KOPT-K1 (cell line): ENCODE measurements at regions not wholly inside any gene's neighbourhood (a gene's known extent, or its start where the extent isn't known, plus 50 kb on each side); places are given as distances from the start of the nearest gene placed in this dataset.

Experiments
- H3K27ac ChIP-seq: fragments of 200-600 bp; sonication (generic); 2 replicates; pipeline ENCODE4 v1.5.1; 2016; ENCODE audit warnings: antibody characterized with exemption, mild to moderate bottlenecking, low read depth, low read length; ENCODE audit not compliant: poor library complexity, severe bottlenecking
- H3K36me3 ChIP-seq: fragments of 200-600 bp; sonication (generic); 2 replicates; pipeline ENCODE4 v1.5.1; 2017; ENCODE audit warnings: antibody characterized with exemption, mild to moderate bottlenecking, low read length, moderate library complexity; ENCODE audit not compliant: insufficient read depth
- H3K9me3 ChIP-seq: fragments of 200-600 bp; sonication (generic); 2 replicates; pipeline ENCODE4 v1.5.1; 2017; ENCODE audit warnings: antibody characterized with exemption, low read length, mild to moderate bottlenecking; ENCODE audit not compliant: insufficient read depth, poor library complexity, severe bottlenecking

- peak overlapping the region; percentile 15 for H3K27ac ChIP-seq
- H3K9me3 ChIP-seq = no peaks in the 10 kb centered on the region
- H3K36me3 ChIP-seq = no peaks in the 10 kb centered on the region
Observed at GRCh38 chr2:43171789-43172188, 54.6 kb downstream of the ZFP36L2 start.

- no peaks in the 10 kb centered on the region for H3K36me3 ChIP-seq
- no peaks in the 10 kb centered on the region for H3K9me3 ChIP-seq
- peak overlapping the region; percentile 57 for H3K27ac ChIP-seq
Observed at GRCh38 chr2:43170405-43171105, 55.9 kb downstream of the ZFP36L2 start.

GRCh38 chr2:43169987-43170386, 56.4 kb downstream of the ZFP36L2 start:
- H3K36me3 ChIP-seq = no peaks in the 10 kb centered on the region

GRCh38 chr2:43169099-43169945, 57.1 kb downstream of the ZFP36L2 start:
- no peaks in the 10 kb centered on the region for H3K36me3 ChIP-seq
- peak overlapping the region; percentile 57 for H3K27ac ChIP-seq
- no peaks in the 10 kb centered on the region for H3K9me3 ChIP-seq

More at GRCh38 chr2:43169987-43170386, 56.4 kb downstream of the ZFP36L2 start:
- H3K9me3 ChIP-seq = no peaks in the 10 kb centered on the region
- H3K27ac ChIP-seq = peak overlapping the region; percentile 57

- Histone ChIP-seq H3K9me3 (no peaks in the 10 kb centered on the region), H3K36me3 (no peaks in the 10 kb centered on the region), H3K27ac (peak overlapping the region; percentile 57)
Observed at GRCh38 chr2:43168016-43168369, 58.4 kb downstream of the ZFP36L2 start.

GRCh38 chr2:43165378-43166069, 60.9 kb downstream of the ZFP36L2 start:
- H3K27ac ChIP-seq = no peak overlapping the region
- H3K9me3 ChIP-seq = no peaks in the 10 kb centered on the region
- no peaks in the 10 kb centered on the region for H3K36me3 ChIP-seq

GRCh38 chr2:43164686-43165085, 61.7 kb downstream of the ZFP36L2 start:
- no peaks in the 10 kb centered on the region for H3K36me3 ChIP-seq
- no peak overlapping the region for H3K27ac ChIP-seq
- no peaks in the 10 kb centered on the region for H3K9me3 ChIP-seq

- Histone ChIP-seq H3K36me3 (no peaks in the 10 kb centered on the region), H3K27ac (no peak overlapping the region), H3K9me3 (no peaks in the 10 kb centered on the region)
Observed at GRCh38 chr2:43163584-43164270, 62.7 kb downstream of the ZFP36L2 start.

GRCh38 chr2:43162511-43162776, 64.0 kb downstream of the ZFP36L2 start:
- no peaks in the 10 kb centered on the region for H3K9me3 ChIP-seq
- no peaks in the 10 kb centered on the region for H3K36me3 ChIP-seq
- H3K27ac ChIP-seq = no peak overlapping the region

- Histone ChIP-seq H3K9me3 (no peaks in the 10 kb centered on the region), H3K27ac (no peak overlapping the region), H3K36me3 (no peaks in the 10 kb centered on the region)
Observed at GRCh38 chr2:43161650-43162510, 64.5 kb downstream of the ZFP36L2 start.

GRCh38 chr2:43160778-43161177, 65.6 kb downstream of the ZFP36L2 start:
- Histone ChIP-seq H3K27ac (peak overlapping the region; percentile 92), H3K36me3 (no peaks in the 10 kb centered on the region), H3K9me3 (no peaks in the 10 kb centered on the region)

- no peaks in the 10 kb centered on the region for H3K9me3 ChIP-seq
- peak overlapping the region; percentile 92 for H3K27ac ChIP-seq
- H3K36me3 ChIP-seq = no peaks in the 10 kb centered on the region
Observed at GRCh38 chr2:43159797-43160196, 66.6 kb downstream of the ZFP36L2 start.

- H3K27ac ChIP-seq = peak overlapping the region; percentile 92
- H3K9me3 ChIP-seq = no peaks in the 10 kb centered on the region
- no peaks in the 10 kb centered on the region for H3K36me3 ChIP-seq
Observed at GRCh38 chr2:43158259-43158880, 68.0 kb downstream of the ZFP36L2 start.
